Kidney (tissue), 13 donors: ENCODE measurements at regions not wholly inside any gene's neighbourhood (a gene's known extent, or its start where the extent isn't known, plus 50 kb on each side); places are given as distances from the start of the nearest gene placed in this dataset.
A peak's percentile ranks its signal among the peaks of the same experiment; 100 is the strongest.

Experiments used
- DNase-seq, 5 donors: peaks; one replicate each; pipeline ENCODE4 v3.0.0-alpha.2; 2013 to 2020
- FAIRE-seq: peaks from 2 replicates; lab custom pipeline; 2012; peaks lifted over from hg19 to GRCh38; lab: Jason Lieb, UNC
- H3K27ac ChIP-seq, 2 donors: one replicate each; pipeline ENCODE4 v1.7.0; 2013; ENCODE audit warnings: low read depth in 2 of 2, low read length in 2 of 2, inconsistent platforms in 1 of 2
- H3K27me3 ChIP-seq: one replicate; pipeline ENCODE4 v1.7.1; 2013; ENCODE audit warnings: low read length, inconsistent platforms; ENCODE audit not compliant: control insufficient read depth, insufficient read depth
- H3K36me3 ChIP-seq, 3 donors: one replicate each; pipeline versions ENCODE4 v1.7.0 to v1.7.1; 2013; ENCODE audit warnings: low read length in 3 of 3, control low read depth in 1 of 3, inconsistent platforms in 1 of 3; ENCODE audit not compliant: insufficient read depth in 3 of 3, control insufficient read depth in 2 of 3
- H3K4me1 ChIP-seq, 3 donors: one replicate each; pipeline versions ENCODE4 v1.7.0 to v1.7.1; 2013; ENCODE audit warnings: low read length in 3 of 3, inconsistent platforms in 1 of 3, low read depth in 1 of 3; ENCODE audit not compliant: control insufficient read depth in 2 of 3, insufficient read depth in 2 of 3
- H3K4me3 ChIP-seq, 3 donors: one replicate each; pipeline versions ENCODE4 v1.7.0 to v1.8.1; 2013; ENCODE audit warnings: low read length in 3 of 3, control low read depth in 1 of 3, inconsistent platforms in 1 of 3
- H3K9ac ChIP-seq, 3 donors: one replicate each; pipeline versions ENCODE4 v1.7.0 to v1.7.1; 2013; ENCODE audit warnings: low read length in 3 of 3, control low read depth in 1 of 3, inconsistent platforms in 1 of 3
- H3K9me3 ChIP-seq, 3 donors: one replicate each; pipeline versions ENCODE4 v1.7.0 to v1.7.1; 2013; ENCODE audit warnings: low read length in 3 of 3, control low read depth in 1 of 3, inconsistent platforms in 1 of 3; ENCODE audit not compliant: control insufficient read depth in 2 of 3, insufficient read depth in 1 of 3
- CTCF ChIP-seq: IDR thresholded peaks from 3 replicates; pipeline ENCODE4 v1.5.1; 2012; ENCODE audit warnings: mild to moderate bottlenecking, moderate library complexity, borderline replicate concordance; ENCODE audit not compliant: insufficient read depth; ENCODE audit errors: extremely low read depth
- intact Hi-C: fragments of 100-400 bp; cut with DNase I; formaldehyde crosslinking; loops from one replicate; pipeline ENCODE4 v1.11.1; 2022
- donor health status: control.
- donor health status: control.
- donor health status: control.
- donor health status: control.
- donor health status: control.
- donor health status: DM: yes; HTN: yes; CAD: no.
- donor health status: Normal renal cell carcinoma (clear cell type).

GRCh38 chr9:129332581-129332980, 154.5 kb upstream of the IER5L start:
- Histone ChIP-seq H3K9ac (no peak overlapping the region), H3K27me3 (no peaks in the 10 kb centered on the region), H3K4me1 (peaks cover 5 to 37% (median 15%) of the 10 kb centered on the region in 3 donors), H3K9me3 (peaks cover 0 to 11% (median 0%) of the 10 kb centered on the region in 3 donors), H3K36me3 (no peaks in the 10 kb centered on the region), H3K27ac (peak overlapping the region; percentile 57 to 69), H3K4me3 (no peak overlapping the region)
- no peak for TF ChIP-seq CTCF
- intact Hi-C loops: no loop called here
- DNase-seq: no peak
- FAIRE-seq: no peak

- Histone ChIP-seq H3K9me3 (peaks cover 0 to 11% (median 0%) of the 10 kb centered on the region in 3 donors), H3K4me1 (peaks cover 5 to 38% (median 15%) of the 10 kb centered on the region in 3 donors), H3K27ac (peak overlapping the region; percentile 6 to 43), H3K9ac (no peak overlapping the region), H3K36me3 (no peaks in the 10 kb centered on the region), H3K4me3 (no peak overlapping the region), H3K27me3 (no peaks in the 10 kb centered on the region)
- TF ChIP-seq CTCF: no peak
- intact Hi-C loops: no loop called here
- no peak for FAIRE-seq
- no peak for DNase-seq
These were observed 153.9 kb upstream of the IER5L start for GRCh38 chr9:129331772-129332500.

- Histone ChIP-seq H3K4me3 (no peak overlapping the region), H3K4me1 (peaks cover 5 to 35% (median 14%) of the 10 kb centered on the region in 3 donors), H3K9ac (no peak overlapping the region), H3K9me3 (peaks cover 0 to 11% (median 0%) of the 10 kb centered on the region in 3 donors), H3K27me3 (no peaks in the 10 kb centered on the region), H3K27ac (no peak overlapping the region), H3K36me3 (no peaks in the 10 kb centered on the region)
- DNase-seq (no peak), FAIRE-seq (no peak)
- intact Hi-C loops: no loop called here
- no peak for TF ChIP-seq CTCF
These were observed 153.4 kb upstream of the IER5L start for GRCh38 chr9:129331493-129331765.
